HepG2 (cell line): ENCODE measurements at regions not wholly inside any gene's neighbourhood (a gene's known extent, or its start where the extent isn't known, plus 50 kb on each side); places are given as distances from the start of the nearest gene placed in this dataset.

Source experiments
- ATM ChIP-seq: fragments of 450-650 bp; IDR thresholded peaks from 2 replicates; pipeline ENCODE4 v1.7.1; 2017; ENCODE audit warnings: mild to moderate bottlenecking, borderline replicate concordance
- JDP2 ChIP-seq: sonication (generic); formaldehyde crosslinking; IDR thresholded peaks from 2 replicates; pipeline ENCODE4 v1.8.1; 2022; ENCODE audit warnings: missing genetic modification reagents, borderline replicate concordance
- PLRG1 ChIP-seq: fragments of 450-650 bp; conservative IDR thresholded peaks from 2 replicates; pipeline ENCODE4 v1.6.1; 2016
- ZGPAT ChIP-seq: IDR thresholded peaks from 2 replicates; pipeline ENCODE4 v1.6.1; 2016; ENCODE audit warnings: mild to moderate bottlenecking
- ZNF230 ChIP-seq: sonication (generic); formaldehyde crosslinking; IDR thresholded peaks from 2 replicates; pipeline ENCODE4 v1.4.0; 2020; ENCODE audit warnings: mild to moderate bottlenecking, missing genetic modification reagents
- ZNF276 ChIP-seq: sonication (generic); formaldehyde crosslinking; IDR thresholded peaks from 2 replicates; pipeline ENCODE4 v1.4.0; 2020; ENCODE audit warnings: mild to moderate bottlenecking, low read depth, missing genetic modification reagents
- ZNF549 ChIP-seq: sonication (generic); formaldehyde crosslinking; IDR thresholded peaks from 2 replicates; pipeline ENCODE4 v1.5.0; 2020; ENCODE audit warnings: missing genetic modification reagents
- ZNF678 ChIP-seq: sonication (generic); formaldehyde crosslinking; IDR thresholded peaks from 2 replicates; pipeline ENCODE4 v1.4.0; 2020; ENCODE audit warnings: mild to moderate bottlenecking, missing genetic modification reagents
- ZNF773 ChIP-seq: sonication (generic); formaldehyde crosslinking; IDR thresholded peaks from 2 replicates; pipeline ENCODE4 v1.4.0; 2020; ENCODE audit warnings: missing genetic modification reagents, borderline replicate concordance
- TF ChIP-seq, protein P1 (sequence below): sonication (generic); formaldehyde crosslinking; IDR thresholded peaks from 2 replicates; pipeline ENCODE4 v1.9.0; 2021; ENCODE audit warnings: missing genetic modification reagents, borderline replicate concordance
- TF ChIP-seq, protein P2 (sequence below): sonication (generic); formaldehyde crosslinking; IDR thresholded peaks from 2 replicates; pipeline ENCODE4 v1.4.0; 2020; ENCODE audit warnings: mild to moderate bottlenecking, missing genetic modification reagents
- TF ChIP-seq, protein P3 (sequence below): sonication (generic); IDR thresholded peaks from 2 replicates; pipeline ENCODE4 v1.6.1; 2016; ENCODE audit warnings: low read depth, borderline replicate concordance
- TF ChIP-seq, protein P4 (sequence below): IDR thresholded peaks from 2 replicates; pipeline ENCODE4 v1.4.0; 2020; ENCODE audit warnings: mild to moderate bottlenecking, missing genetic modification reagents

GRCh38 chr6:37105148-37106050 lies 64.6 kb upstream of the PIM1 start (continued):
- 0 out of 2 replicates have a peak, but pooled peaks have one; percentile 13 for TF ChIP-seq ZNF549 (CRISPR knock-in tag)
- no peak for TF ChIP-seq PLRG1
- TF ChIP-seq, protein P1, sequence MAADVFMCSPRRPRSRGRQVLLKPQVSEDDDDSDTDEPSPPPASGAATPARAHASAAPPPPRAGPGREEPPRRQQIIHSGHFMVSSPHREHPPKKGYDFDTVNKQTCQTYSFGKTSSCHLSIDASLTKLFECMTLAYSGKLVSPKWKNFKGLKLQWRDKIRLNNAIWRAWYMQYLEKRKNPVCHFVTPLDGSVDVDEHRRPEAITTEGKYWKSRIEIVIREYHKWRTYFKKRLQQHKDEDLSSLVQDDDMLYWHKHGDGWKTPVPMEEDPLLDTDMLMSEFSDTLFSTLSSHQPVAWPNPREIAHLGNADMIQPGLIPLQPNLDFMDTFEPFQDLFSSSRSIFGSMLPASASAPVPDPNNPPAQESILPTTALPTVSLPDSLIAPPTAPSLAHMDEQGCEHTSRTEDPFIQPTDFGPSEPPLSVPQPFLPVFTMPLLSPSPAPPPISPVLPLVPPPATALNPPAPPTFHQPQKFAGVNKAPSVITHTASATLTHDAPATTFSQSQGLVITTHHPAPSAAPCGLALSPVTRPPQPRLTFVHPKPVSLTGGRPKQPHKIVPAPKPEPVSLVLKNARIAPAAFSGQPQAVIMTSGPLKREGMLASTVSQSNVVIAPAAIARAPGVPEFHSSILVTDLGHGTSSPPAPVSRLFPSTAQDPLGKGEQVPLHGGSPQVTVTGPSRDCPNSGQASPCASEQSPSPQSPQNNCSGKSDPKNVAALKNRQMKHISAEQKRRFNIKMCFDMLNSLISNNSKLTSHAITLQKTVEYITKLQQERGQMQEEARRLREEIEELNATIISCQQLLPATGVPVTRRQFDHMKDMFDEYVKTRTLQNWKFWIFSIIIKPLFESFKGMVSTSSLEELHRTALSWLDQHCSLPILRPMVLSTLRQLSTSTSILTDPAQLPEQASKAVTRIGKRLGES (CRISPR knock-in tag): no peak
- TF ChIP-seq ZGPAT: peak; percentile 34
- 0 out of 2 replicates have a peak, but pooled peaks have one; percentile 36 for TF ChIP-seq ZNF230 (CRISPR knock-in tag)
- no peak; the same call in 1 of the 2 replicates for TF ChIP-seq ZNF276 (CRISPR knock-in tag)
- no peak for TF ChIP-seq ZNF773 (CRISPR knock-in tag)
- TF ChIP-seq, protein P2, sequence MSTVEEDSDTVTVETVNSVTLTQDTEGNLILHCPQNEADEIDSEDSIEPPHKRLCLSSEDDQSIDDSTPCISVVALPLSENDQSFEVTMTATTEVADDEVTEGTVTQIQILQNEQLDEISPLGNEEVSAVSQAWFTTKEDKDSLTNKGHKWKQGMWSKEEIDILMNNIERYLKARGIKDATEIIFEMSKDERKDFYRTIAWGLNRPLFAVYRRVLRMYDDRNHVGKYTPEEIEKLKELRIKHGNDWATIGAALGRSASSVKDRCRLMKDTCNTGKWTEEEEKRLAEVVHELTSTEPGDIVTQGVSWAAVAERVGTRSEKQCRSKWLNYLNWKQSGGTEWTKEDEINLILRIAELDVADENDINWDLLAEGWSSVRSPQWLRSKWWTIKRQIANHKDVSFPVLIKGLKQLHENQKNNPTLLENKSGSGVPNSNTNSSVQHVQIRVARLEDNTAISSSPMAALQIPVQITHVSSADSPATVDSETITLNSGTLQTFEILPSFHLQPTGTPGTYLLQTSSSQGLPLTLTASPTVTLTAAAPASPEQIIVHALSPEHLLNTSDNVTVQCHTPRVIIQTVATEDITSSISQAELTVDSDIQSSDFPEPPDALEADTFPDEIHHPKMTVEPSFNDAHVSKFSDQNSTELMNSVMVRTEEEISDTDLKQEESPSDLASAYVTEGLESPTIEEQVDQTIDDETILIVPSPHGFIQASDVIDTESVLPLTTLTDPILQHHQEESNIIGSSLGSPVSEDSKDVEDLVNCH (CRISPR knock-in tag): no peak
- TF ChIP-seq ZNF678 (CRISPR knock-in tag): no peak
- TF ChIP-seq ATM: no peak
- no peak for TF ChIP-seq JDP2 (CRISPR knock-in tag)
- TF ChIP-seq, protein P3, sequence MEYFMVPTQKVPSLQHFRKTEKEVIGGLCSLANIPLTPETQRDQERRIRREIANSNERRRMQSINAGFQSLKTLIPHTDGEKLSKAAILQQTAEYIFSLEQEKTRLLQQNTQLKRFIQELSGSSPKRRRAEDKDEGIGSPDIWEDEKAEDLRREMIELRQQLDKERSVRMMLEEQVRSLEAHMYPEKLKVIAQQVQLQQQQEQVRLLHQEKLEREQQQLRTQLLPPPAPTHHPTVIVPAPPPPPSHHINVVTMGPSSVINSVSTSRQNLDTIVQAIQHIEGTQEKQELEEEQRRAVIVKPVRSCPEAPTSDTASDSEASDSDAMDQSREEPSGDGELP: peak; percentile 78; the same call in 1 of the 2 replicates
- TF ChIP-seq, protein P4, sequence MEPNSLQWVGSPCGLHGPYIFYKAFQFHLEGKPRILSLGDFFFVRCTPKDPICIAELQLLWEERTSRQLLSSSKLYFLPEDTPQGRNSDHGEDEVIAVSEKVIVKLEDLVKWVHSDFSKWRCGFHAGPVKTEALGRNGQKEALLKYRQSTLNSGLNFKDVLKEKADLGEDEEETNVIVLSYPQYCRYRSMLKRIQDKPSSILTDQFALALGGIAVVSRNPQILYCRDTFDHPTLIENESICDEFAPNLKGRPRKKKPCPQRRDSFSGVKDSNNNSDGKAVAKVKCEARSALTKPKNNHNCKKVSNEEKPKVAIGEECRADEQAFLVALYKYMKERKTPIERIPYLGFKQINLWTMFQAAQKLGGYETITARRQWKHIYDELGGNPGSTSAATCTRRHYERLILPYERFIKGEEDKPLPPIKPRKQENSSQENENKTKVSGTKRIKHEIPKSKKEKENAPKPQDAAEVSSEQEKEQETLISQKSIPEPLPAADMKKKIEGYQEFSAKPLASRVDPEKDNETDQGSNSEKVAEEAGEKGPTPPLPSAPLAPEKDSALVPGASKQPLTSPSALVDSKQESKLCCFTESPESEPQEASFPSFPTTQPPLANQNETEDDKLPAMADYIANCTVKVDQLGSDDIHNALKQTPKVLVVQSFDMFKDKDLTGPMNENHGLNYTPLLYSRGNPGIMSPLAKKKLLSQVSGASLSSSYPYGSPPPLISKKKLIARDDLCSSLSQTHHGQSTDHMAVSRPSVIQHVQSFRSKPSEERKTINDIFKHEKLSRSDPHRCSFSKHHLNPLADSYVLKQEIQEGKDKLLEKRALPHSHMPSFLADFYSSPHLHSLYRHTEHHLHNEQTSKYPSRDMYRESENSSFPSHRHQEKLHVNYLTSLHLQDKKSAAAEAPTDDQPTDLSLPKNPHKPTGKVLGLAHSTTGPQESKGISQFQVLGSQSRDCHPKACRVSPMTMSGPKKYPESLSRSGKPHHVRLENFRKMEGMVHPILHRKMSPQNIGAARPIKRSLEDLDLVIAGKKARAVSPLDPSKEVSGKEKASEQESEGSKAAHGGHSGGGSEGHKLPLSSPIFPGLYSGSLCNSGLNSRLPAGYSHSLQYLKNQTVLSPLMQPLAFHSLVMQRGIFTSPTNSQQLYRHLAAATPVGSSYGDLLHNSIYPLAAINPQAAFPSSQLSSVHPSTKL (CRISPR knock-in tag): peak; percentile 95
